GM06990 (cell line): ENCODE measurements at regions not wholly inside any gene's neighbourhood (a gene's known extent, or its start where the extent isn't known, plus 50 kb on each side); places are given as distances from the start of the nearest gene placed in this dataset.

Source experiments
- DNase-seq: peaks from one replicate; pipeline ENCODE4 v3.0.0-alpha.2; 2011; ENCODE audit not compliant: insufficient read length; ENCODE audit errors: extremely low read depth
- H3K27me3 ChIP-seq: replicated peaks from 2 replicates; pipeline ENCODE4 v1.6.0; 2011; ENCODE audit warnings: low read length; ENCODE audit not compliant: control insufficient read depth, insufficient read depth
- H3K36me3 ChIP-seq: 2 replicates; pipeline ENCODE4 v1.5.1; 2011; ENCODE audit warnings: low read length; ENCODE audit not compliant: control insufficient read depth, insufficient read depth
- H3K4me3 ChIP-seq: replicated peaks from 2 replicates; pipeline ENCODE4 v1.5.1; 2011; ENCODE audit warnings: low read depth, mild to moderate bottlenecking, control low read depth, low read length
- TF ChIP-seq, protein P1 (sequence below): IDR thresholded peaks from 2 replicates; pipeline ENCODE4 v1.5.1; 2011; ENCODE audit warnings: low read length, control low read depth, mild to moderate bottlenecking, inconsistent platforms; ENCODE audit not compliant: insufficient read depth, poor library complexity, severe bottlenecking

DNA sequence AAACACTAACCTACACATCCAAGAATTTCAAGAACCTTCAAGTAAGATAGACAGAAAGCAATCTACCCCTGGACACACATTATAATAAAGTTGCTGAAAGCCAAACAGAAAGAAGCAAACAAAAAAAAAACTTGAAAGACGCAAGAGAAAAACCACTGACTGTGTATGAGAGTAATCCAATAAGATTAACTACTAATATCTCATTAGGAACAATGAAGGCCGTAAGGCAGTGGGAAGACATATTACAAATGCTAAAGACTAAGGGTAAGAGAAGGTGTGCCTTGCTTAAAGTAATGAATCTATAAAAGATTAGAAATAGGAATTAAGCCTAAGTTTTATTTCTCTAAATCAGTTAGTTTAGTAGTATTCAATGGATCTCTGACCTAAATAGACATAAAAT is 1109.1 kb downstream of the JRKL start:
- no peak for DNase-seq
- Histone ChIP-seq H3K36me3 (no peaks in the 10 kb centered on the region), H3K4me3 (no peak overlapping the region), H3K27me3 (no peaks in the 10 kb centered on the region)
- TF ChIP-seq, protein P1, sequence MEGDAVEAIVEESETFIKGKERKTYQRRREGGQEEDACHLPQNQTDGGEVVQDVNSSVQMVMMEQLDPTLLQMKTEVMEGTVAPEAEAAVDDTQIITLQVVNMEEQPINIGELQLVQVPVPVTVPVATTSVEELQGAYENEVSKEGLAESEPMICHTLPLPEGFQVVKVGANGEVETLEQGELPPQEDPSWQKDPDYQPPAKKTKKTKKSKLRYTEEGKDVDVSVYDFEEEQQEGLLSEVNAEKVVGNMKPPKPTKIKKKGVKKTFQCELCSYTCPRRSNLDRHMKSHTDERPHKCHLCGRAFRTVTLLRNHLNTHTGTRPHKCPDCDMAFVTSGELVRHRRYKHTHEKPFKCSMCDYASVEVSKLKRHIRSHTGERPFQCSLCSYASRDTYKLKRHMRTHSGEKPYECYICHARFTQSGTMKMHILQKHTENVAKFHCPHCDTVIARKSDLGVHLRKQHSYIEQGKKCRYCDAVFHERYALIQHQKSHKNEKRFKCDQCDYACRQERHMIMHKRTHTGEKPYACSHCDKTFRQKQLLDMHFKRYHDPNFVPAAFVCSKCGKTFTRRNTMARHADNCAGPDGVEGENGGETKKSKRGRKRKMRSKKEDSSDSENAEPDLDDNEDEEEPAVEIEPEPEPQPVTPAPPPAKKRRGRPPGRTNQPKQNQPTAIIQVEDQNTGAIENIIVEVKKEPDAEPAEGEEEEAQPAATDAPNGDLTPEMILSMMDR = no peak

DNA sequence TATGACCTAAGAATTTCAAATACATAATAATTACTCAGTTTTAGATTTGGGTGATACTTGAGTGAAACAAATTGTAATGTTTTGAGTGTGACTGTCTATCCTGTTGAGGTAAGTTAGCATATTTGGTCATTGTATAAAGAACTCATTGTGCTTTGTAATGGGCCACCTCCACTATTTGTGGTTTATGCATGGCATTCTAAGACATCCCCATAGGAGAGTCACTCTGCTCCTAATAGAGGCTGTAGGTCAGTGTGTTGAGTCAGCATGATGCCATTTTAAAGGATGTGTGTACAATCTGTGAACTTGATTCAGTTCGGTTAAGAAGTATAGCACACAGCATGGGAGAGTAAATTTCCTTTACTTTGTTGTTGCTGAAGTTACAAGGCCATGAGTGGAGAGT is 1112.4 kb downstream of the JRKL start:
- TF ChIP-seq, protein P1 = no peak
- no peak for DNase-seq
- Histone ChIP-seq H3K4me3 (no peak overlapping the region), H3K27me3 (no peaks in the 10 kb centered on the region), H3K36me3 (no peaks in the 10 kb centered on the region)

DNA sequence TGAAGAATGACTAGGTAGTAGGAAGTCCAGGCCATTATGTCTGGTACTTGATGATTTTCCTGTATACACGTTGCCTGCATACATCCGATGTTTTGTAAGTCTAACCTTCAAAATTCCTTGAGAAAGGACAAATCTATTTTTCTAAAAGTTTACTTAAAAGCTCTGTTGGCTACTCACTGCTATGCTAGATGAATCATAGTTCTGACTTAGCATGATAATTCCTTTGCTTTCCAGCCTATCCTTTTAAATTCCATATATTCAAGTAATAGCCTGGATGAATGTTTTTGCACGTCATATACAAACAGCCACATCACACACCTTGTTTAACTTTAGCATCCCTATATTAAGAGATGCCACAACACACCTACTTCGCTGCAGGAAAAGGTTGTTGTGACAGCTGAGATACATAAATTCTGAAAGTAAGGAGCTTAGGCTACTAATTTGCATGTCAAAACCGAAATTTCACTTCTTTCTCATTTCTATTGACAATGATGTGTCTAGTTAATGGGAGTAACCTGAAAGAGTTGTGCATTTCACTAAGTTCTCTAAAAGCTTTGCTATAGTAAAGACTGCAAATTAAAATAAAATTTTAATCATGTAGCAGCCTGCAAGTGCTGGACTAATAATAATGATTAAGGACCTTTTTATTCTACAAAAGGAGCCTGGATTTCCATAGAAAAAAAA is 1116.4 kb downstream of the JRKL start:
- H3K36me3 ChIP-seq = no peaks in the 10 kb centered on the region
- DNase-seq = no peak
- TF ChIP-seq, protein P1 = no peak
- H3K4me3 ChIP-seq = no peak overlapping the region
- H3K27me3 ChIP-seq = no peaks in the 10 kb centered on the region

DNA sequence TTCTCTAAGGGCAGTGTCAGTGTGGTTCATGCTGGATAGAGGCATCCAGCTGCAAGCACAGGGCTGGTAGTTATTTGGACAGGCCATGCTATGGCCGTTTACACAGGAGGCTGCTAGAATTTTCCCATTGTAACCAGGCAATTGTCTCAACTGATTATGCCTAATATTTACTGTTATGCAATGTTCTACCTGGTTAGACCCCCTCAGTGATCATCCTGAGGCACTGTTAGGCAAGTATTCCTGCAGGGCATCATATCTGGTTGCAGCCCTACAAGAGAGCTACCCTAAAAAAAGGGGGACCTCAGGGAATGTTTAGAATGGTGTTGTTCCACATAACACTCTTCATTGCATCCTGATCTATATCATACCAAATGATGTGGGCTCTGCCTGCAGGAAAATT is 1124.6 kb downstream of the JRKL start:
- H3K27me3 ChIP-seq = no peaks in the 10 kb centered on the region
- TF ChIP-seq, protein P1 = no peak

DNA sequence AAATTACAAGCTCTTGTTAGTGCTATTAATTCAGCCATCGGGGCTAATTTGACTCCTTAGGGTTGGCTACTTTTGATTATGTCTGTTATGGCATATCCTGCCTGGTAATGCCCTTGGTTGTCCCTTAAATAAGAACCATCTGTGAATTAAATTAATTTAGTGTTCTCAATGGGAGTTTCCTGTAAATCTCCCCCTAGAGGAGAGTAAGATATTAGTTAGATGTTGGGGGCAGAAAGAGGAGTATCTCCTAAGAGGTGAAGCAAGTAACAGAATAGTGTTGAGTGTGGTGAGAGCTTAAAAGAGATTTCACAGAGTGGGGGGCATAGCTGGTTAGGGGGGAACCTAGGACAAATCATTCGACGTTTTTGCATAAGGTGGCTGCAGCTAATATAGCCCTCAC is 1126.9 kb downstream of the JRKL start:
- TF ChIP-seq, protein P1 = no peak
- no peak overlapping the region for H3K4me3 ChIP-seq
- no peak for DNase-seq
- no peaks in the 10 kb centered on the region for H3K27me3 ChIP-seq
- H3K36me3 ChIP-seq = no peaks in the 10 kb centered on the region

More for the DNA sequence above, 1124.6 kb downstream of the JRKL start:
- Histone ChIP-seq H3K36me3 (no peaks in the 10 kb centered on the region), H3K4me3 (no peak overlapping the region)
- no peak for DNase-seq

DNA sequence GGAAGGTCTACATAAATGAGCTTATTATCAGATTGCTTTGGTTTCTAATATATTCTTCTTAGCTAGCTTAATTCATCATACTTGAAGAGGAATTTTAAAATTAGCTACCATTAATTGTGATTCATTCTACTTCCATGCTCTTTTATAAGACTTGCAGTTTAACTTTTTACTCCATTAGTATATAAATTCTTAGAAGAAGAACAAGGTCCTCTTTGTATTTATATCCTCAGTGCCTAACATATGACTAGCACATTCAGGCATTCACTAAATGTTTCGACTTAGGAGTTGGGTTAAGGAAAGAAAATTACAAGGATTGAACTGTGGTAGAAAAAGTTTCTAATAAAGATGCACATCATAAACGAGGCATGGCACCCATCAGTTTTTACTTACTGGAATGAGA is 1135.5 kb downstream of the JRKL start:
- TF ChIP-seq, protein P1 = no peak
- Histone ChIP-seq H3K4me3 (no peak overlapping the region), H3K27me3 (no peaks in the 10 kb centered on the region), H3K36me3 (no peaks in the 10 kb centered on the region)
- no peak for DNase-seq
